ENCODE measurements at regions not wholly inside any gene's neighbourhood (a gene's known extent, or its start where the extent isn't known, plus 50 kb on each side); places are given as distances from the start of the nearest gene placed in this dataset.

GRCh38 chr6:163720005-163720404 lies 305.5 kb downstream of the QKI start:
- Histone ChIP-seq H3K36me3 (replicated peaks; ENCODE audit: low read depth, low read length) (no peaks in the 10 kb centered on the region), H3K79me2 (ENCODE audit: low read length) (no peaks in the 10 kb centered on the region), H3K27ac (ENCODE audit: low read length) (no peak overlapping the region), H3K27me3 (ENCODE audit: low read depth, low read length) (no peaks in the 10 kb centered on the region), H3K9me3 (ENCODE audit: insufficient read depth, low read length) (no peaks in the 10 kb centered on the region), H3K4me2 (ENCODE audit: low read length) (no peak overlapping the region), H3K4me3 (ENCODE audit: low read length) (no peak overlapping the region), H2AFZ (ENCODE audit: low read depth, low read length) (no peak overlapping the region), H4K20me1 (ENCODE audit: insufficient read depth, low read length) (no peaks in the 10 kb centered on the region), H3K9ac (ENCODE audit: low read length) (no peak overlapping the region), H3K4me1 (ENCODE audit: low read length) (peaks cover 28% of the 10 kb centered on the region)
- TF ChIP-seq EZH2phosphoT487 (IDR thresholded peaks at IDR 0.05; ENCODE audit: low read depth), result no peak

DNA sequence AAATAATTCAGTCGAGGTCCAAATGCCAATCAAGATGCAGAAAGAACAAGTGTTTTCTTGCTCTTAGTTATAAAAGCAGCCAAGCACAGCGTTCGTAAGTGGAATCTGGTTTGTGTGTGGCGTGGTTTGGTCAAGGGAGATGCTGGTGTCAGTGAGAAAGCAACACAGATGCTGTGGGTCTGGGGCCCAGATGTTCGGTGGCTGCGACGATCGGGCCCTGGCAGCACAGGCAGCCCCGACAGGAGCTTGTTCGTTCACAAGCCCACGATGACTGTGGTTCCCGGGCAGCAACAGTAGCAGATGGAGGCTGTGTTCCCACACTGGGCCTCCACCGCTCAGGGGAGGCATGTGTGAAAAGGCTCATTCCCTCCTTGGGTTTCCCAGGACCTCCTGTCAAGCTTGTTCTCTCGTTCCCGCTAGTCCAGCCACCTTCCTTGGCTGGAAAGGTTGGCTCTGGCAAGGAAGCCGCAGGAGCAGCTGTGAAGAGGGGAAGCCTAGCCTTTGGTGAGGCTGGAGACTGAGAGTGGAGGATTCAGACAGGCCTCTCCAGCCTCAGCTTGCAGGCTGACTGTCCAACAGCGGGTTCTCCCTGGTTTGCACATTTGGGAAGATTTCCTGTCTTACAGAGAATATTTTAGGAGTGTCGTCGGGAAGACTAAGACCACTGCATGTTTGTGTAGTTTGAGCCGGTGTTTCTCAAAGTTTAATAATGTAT lies 304.7 kb downstream of the QKI start:
- no peak overlapping the region for H3K9ac ChIP-seq (ENCODE audit: low read length)
- H3K79me2 ChIP-seq (ENCODE audit: low read length), result no peaks in the 10 kb centered on the region
- no peaks in the 10 kb centered on the region for H3K36me3 ChIP-seq (replicated peaks; ENCODE audit: low read depth, low read length)

GRCh38 chr6:163718537-163718936 lies 304.0 kb downstream of the QKI start:
- H3K79me2 ChIP-seq (ENCODE audit: low read length), result no peaks in the 10 kb centered on the region
- no peak overlapping the region for H2AFZ ChIP-seq (ENCODE audit: low read depth, low read length)
- peaks cover 28% of the 10 kb centered on the region for H3K4me1 ChIP-seq (ENCODE audit: low read length)
- H3K27ac ChIP-seq (ENCODE audit: low read length), result no peak overlapping the region
- TF ChIP-seq EZH2phosphoT487 (IDR thresholded peaks at IDR 0.05; ENCODE audit: low read depth), result no peak
- TF ChIP-seq, protein P1, sequence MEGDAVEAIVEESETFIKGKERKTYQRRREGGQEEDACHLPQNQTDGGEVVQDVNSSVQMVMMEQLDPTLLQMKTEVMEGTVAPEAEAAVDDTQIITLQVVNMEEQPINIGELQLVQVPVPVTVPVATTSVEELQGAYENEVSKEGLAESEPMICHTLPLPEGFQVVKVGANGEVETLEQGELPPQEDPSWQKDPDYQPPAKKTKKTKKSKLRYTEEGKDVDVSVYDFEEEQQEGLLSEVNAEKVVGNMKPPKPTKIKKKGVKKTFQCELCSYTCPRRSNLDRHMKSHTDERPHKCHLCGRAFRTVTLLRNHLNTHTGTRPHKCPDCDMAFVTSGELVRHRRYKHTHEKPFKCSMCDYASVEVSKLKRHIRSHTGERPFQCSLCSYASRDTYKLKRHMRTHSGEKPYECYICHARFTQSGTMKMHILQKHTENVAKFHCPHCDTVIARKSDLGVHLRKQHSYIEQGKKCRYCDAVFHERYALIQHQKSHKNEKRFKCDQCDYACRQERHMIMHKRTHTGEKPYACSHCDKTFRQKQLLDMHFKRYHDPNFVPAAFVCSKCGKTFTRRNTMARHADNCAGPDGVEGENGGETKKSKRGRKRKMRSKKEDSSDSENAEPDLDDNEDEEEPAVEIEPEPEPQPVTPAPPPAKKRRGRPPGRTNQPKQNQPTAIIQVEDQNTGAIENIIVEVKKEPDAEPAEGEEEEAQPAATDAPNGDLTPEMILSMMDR (IDR thresholded peaks at IDR 0.05; ENCODE audit: low read depth, low read length), result no peak
- no peaks in the 10 kb centered on the region for H3K36me3 ChIP-seq (replicated peaks; ENCODE audit: low read depth, low read length)
- no peak overlapping the region for H3K9ac ChIP-seq (ENCODE audit: low read length)
- no peaks in the 10 kb centered on the region for H3K27me3 ChIP-seq (ENCODE audit: low read depth, low read length)
- H3K4me3 ChIP-seq (ENCODE audit: low read length), result no peak overlapping the region
- no peaks in the 10 kb centered on the region for H4K20me1 ChIP-seq (ENCODE audit: insufficient read depth, low read length)
- H3K4me2 ChIP-seq (ENCODE audit: low read length), result peak overlapping the region; percentile 55
- H3K9me3 ChIP-seq (ENCODE audit: insufficient read depth, low read length), result no peaks in the 10 kb centered on the region

More for the DNA sequence above, 304.7 kb downstream of the QKI start:
- H3K9me3 ChIP-seq (ENCODE audit: insufficient read depth, low read length), result no peaks in the 10 kb centered on the region
- no peaks in the 10 kb centered on the region for H3K27me3 ChIP-seq (ENCODE audit: low read depth, low read length)
- TF ChIP-seq, protein P1 (IDR thresholded peaks at IDR 0.05; ENCODE audit: low read depth, low read length), result no peak
- TF ChIP-seq EZH2phosphoT487 (IDR thresholded peaks at IDR 0.05; ENCODE audit: low read depth), result no peak
- H2AFZ ChIP-seq (ENCODE audit: low read depth, low read length), result no peak overlapping the region
- H3K4me3 ChIP-seq (ENCODE audit: low read length), result no peak overlapping the region
- H3K27ac ChIP-seq (ENCODE audit: low read length), result no peak overlapping the region
- H3K4me1 ChIP-seq (ENCODE audit: low read length), result peaks cover 28% of the 10 kb centered on the region
- H3K4me2 ChIP-seq (ENCODE audit: low read length), result no peak overlapping the region
- H4K20me1 ChIP-seq (ENCODE audit: insufficient read depth, low read length), result no peaks in the 10 kb centered on the region

GRCh38 chr6:163717106-163717764 lies 302.7 kb downstream of the QKI start:
- Histone ChIP-seq H3K4me3 (ENCODE audit: low read length) (no peak overlapping the region), H3K4me1 (ENCODE audit: low read length) (peaks cover 37% of the 10 kb centered on the region), H2AFZ (ENCODE audit: low read depth, low read length) (no peak overlapping the region; the same call in 1 of the 2 replicates), H3K4me2 (ENCODE audit: low read length) (peak overlapping the region; percentile 60), H4K20me1 (ENCODE audit: insufficient read depth, low read length) (no peaks in the 10 kb centered on the region), H3K27ac (ENCODE audit: low read length) (no peak overlapping the region), H3K9me3 (ENCODE audit: insufficient read depth, low read length) (no peaks in the 10 kb centered on the region), H3K36me3 (replicated peaks; ENCODE audit: low read depth, low read length) (no peaks in the 10 kb centered on the region), H3K27me3 (ENCODE audit: low read depth, low read length) (no peaks in the 10 kb centered on the region), H3K9ac (ENCODE audit: low read length) (no peak overlapping the region), H3K79me2 (ENCODE audit: low read length) (no peaks in the 10 kb centered on the region)
- no peak for TF ChIP-seq EZH2phosphoT487 (IDR thresholded peaks at IDR 0.05; ENCODE audit: low read depth)
- TF ChIP-seq, protein P1 (IDR thresholded peaks at IDR 0.05; ENCODE audit: low read depth, low read length), result no peak
